ENCODE measurements at regions not wholly inside any gene's neighbourhood (a gene's known extent, or its start where the extent isn't known, plus 50 kb on each side); places are given as distances from the start of the nearest gene placed in this dataset.
A peak's percentile ranks its signal among the peaks of the same experiment; 100 is the strongest.
"Not testable (repeated sequence)": the region's sequence is repeated elsewhere in the genome, so short reads cannot be mapped to it uniquely, and the experiment has no call there.

- H3K4me3 ChIP-seq (ENCODE audit: low read length): no peak overlapping the region
- TF ChIP-seq ZNF274 (IDR thresholded peaks at IDR 0.05; ENCODE audit: low read depth, low read length): no peak
Measured at GRCh38 chr4:114115526-114115925, 136.1 kb upstream of the ARSJ start.

GRCh38 chr4:114116861-114117260 is 137.4 kb upstream of the ARSJ start:
- no peak for TF ChIP-seq ZNF274 (IDR thresholded peaks at IDR 0.05; ENCODE audit: low read depth, low read length)
- H3K4me3 ChIP-seq (ENCODE audit: low read length): no peak overlapping the region

- TF ChIP-seq ZNF274 (IDR thresholded peaks at IDR 0.05; ENCODE audit: low read depth, low read length): no peak
- no peak overlapping the region for H3K4me3 ChIP-seq (ENCODE audit: low read length)
Measured at GRCh38 chr4:114121221-114121620, 141.8 kb upstream of the ARSJ start.

- no peak overlapping the region for H3K4me3 ChIP-seq (ENCODE audit: low read length)
- no peak for TF ChIP-seq ZNF274 (IDR thresholded peaks at IDR 0.05; ENCODE audit: low read depth, low read length)
Measured at GRCh38 chr4:114132199-114132598, 152.8 kb upstream of the ARSJ start.

GRCh38 chr4:114132830-114133229 is 153.4 kb upstream of the ARSJ start:
- no peak for TF ChIP-seq ZNF274 (IDR thresholded peaks at IDR 0.05; ENCODE audit: low read depth, low read length)
- H3K4me3 ChIP-seq (ENCODE audit: low read length): no peak overlapping the region

GRCh38 chr4:114136069-114136468 is 156.6 kb upstream of the ARSJ start:
- H3K4me3 ChIP-seq (ENCODE audit: low read length): no peak overlapping the region
- TF ChIP-seq ZNF274 (IDR thresholded peaks at IDR 0.05; ENCODE audit: low read depth, low read length): no peak

GRCh38 chr4:114137984-114138383 is 158.5 kb upstream of the ARSJ start:
- TF ChIP-seq ZNF274 (IDR thresholded peaks at IDR 0.05; ENCODE audit: low read depth, low read length): no peak
- no peak overlapping the region for H3K4me3 ChIP-seq (ENCODE audit: low read length)

- TF ChIP-seq ZNF274 (IDR thresholded peaks at IDR 0.05; ENCODE audit: low read depth, low read length): no peak
- peak overlapping the region; percentile 26; the same call in 1 of the 2 replicates for H3K4me3 ChIP-seq (ENCODE audit: low read length)
Measured at GRCh38 chr4:114146947-114147618, 167.6 kb upstream of the ARSJ start.

GRCh38 chr4:114147619-114148208 is 168.3 kb upstream of the ARSJ start:
- peak overlapping the region; percentile 26; the same call in 1 of the 2 replicates for H3K4me3 ChIP-seq (ENCODE audit: low read length)

- not testable (repeated sequence) for H3K4me3 ChIP-seq (ENCODE audit: low read length)
Measured at GRCh38 chr4:114148372-114149070, 169.1 kb upstream of the ARSJ start.

GRCh38 chr4:114156371-114156770 is 176.9 kb upstream of the ARSJ start:
- TF ChIP-seq ZNF274 (IDR thresholded peaks at IDR 0.05; ENCODE audit: low read depth, low read length): no peak
- no peak overlapping the region for H3K4me3 ChIP-seq (ENCODE audit: low read length)

- TF ChIP-seq ZNF274 (IDR thresholded peaks at IDR 0.05; ENCODE audit: low read depth, low read length): no peak
- H3K4me3 ChIP-seq (ENCODE audit: low read length): no peak overlapping the region
Measured at GRCh38 chr4:114161809-114162208, 182.4 kb upstream of the ARSJ start.

- no peak for TF ChIP-seq ZNF274 (IDR thresholded peaks at IDR 0.05; ENCODE audit: low read depth, low read length)
Measured at GRCh38 chr4:114163051-114163450, 183.6 kb upstream of the ARSJ start.

GRCh38 chr4:114173968-114174367 is 194.5 kb upstream of the ARSJ start:
- H3K4me3 ChIP-seq (ENCODE audit: low read length): no peak overlapping the region
- TF ChIP-seq ZNF274 (IDR thresholded peaks at IDR 0.05; ENCODE audit: low read depth, low read length): no peak

More at GRCh38 chr4:114163051-114163450, 183.6 kb upstream of the ARSJ start:
- H3K4me3 ChIP-seq (ENCODE audit: low read length): no peak overlapping the region

GRCh38 chr4:114177628-114178027 is 198.2 kb upstream of the ARSJ start:
- no peak for TF ChIP-seq ZNF274 (IDR thresholded peaks at IDR 0.05; ENCODE audit: low read depth, low read length)
- H3K4me3 ChIP-seq (ENCODE audit: low read length): no peak overlapping the region
